HepG2 (cell line): ENCODE measurements at regions not wholly inside any gene's neighbourhood (a gene's known extent, or its start where the extent isn't known, plus 50 kb on each side); places are given as distances from the start of the nearest gene placed in this dataset.

Experiments used
- ADNP ChIP-seq: sonication (generic); formaldehyde crosslinking; IDR thresholded peaks from 2 replicates; pipeline ENCODE4 v1.4.0; 2020; ENCODE audit warnings: missing genetic modification reagents
- BCL6 ChIP-seq: IDR thresholded peaks from 2 replicates; pipeline ENCODE4 v1.6.1; 2016; ENCODE audit warnings: missing genetic modification reagents, missing compliant biosample characterization
- FOXJ3 ChIP-seq: sonication (generic); formaldehyde crosslinking; IDR thresholded peaks from 2 replicates; pipeline ENCODE4 v1.4.0; 2020; ENCODE audit warnings: missing genetic modification reagents, mild to moderate bottlenecking, borderline replicate concordance
- POLR2G ChIP-seq: fragments of 200-400 bp; formaldehyde crosslinking; IDR thresholded peaks from 2 replicates; pipeline ENCODE4 v1.6.1; 2018; ENCODE audit warnings: mild to moderate bottlenecking, low read depth, low read length, moderate library complexity
- SP2 ChIP-seq: sonication (generic); formaldehyde crosslinking; IDR thresholded peaks from 2 replicates; pipeline ENCODE4 v1.5.1; 2020; ENCODE audit warnings: mild to moderate bottlenecking, missing genetic modification reagents
- YEATS2 ChIP-seq: sonication (generic); formaldehyde crosslinking; IDR thresholded peaks from 2 replicates; pipeline ENCODE4 v1.4.0; 2020; ENCODE audit warnings: missing genetic modification reagents, borderline replicate concordance
- ZNF660 ChIP-seq: sonication (generic); formaldehyde crosslinking; IDR thresholded peaks from 2 replicates; pipeline ENCODE4 v1.5.1; 2020; ENCODE audit warnings: mild to moderate bottlenecking, low read depth, missing genetic modification reagents, borderline replicate concordance
- ZNF792 ChIP-seq: IDR thresholded peaks from 2 replicates; pipeline ENCODE4 v1.6.1; 2016

DNA sequence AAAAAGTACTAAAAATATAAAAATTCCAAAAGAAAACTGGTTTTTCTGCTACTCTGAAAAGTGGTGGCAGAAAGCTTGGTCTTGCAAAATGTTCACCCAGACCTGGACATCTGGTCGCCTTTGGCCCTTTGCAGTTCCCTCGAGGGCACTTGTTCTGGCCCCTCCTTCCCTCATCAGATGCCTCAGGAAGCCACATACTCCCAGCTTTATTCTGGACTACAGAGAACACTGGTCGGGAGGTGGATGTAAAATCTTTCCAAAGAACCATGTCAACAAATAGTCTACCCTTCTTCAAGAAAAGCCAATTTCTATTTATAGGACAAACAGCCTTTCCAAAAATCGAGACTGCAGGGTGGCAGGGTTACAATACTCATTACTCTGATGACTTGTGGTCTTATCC, 726.1 kb downstream of the TNS3 start:
- TF ChIP-seq YEATS2 (CRISPR knock-in tag) (no peak), BCL6 (CRISPR knock-in tag) (no peak), SP2 (CRISPR knock-in tag) (no peak), POLR2G (no peak), ADNP (CRISPR knock-in tag) (no peak), ZNF660 (no peak), ZNF792 (CRISPR knock-in tag) (no peak), FOXJ3 (CRISPR knock-in tag) (no peak)
